NCI-H82 treated with DMSO at 0.1 percent for 48 hours (cell line): ENCODE measurements at regions not wholly inside any gene's neighbourhood (a gene's known extent, or its start where the extent isn't known, plus 50 kb on each side); places are given as distances from the start of the nearest gene placed in this dataset.
"Not testable (repeated sequence)": the region's sequence is repeated elsewhere in the genome, so short reads cannot be mapped to it uniquely, and the experiment has no call there.

ENCODE experiments used
- DNase-seq: peaks from one replicate; lab custom pipeline; 2025; ENCODE audit not compliant: unreplicated experiment; lab: John Stamatoyannopoulos, UW

DNA sequence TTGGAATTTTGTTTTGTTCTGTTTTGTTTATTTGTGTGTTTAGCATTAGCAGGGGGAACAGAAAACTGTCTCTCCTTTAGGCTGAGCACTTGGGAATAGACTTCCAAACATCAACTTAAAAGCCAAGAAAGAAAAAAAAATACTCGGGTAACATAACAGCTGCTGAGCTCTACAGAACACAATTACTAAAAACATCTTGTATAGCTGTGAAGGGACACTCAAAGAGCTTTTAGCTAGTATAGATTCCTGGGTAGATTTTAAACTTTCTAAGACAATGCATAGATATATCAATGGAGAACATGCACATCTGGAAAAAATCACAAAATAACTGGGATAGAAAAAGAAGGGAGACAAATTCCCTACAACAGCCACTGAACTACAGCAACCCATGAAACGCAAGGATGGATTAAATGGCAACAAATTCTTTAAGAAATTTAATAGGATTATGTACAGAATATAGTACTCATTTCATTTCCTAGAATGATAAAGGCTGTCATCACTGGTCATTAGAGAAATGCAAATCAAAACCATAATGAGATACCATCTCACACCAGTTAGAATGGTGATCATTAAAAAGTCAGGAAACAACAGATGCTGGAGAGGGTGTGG lies 174.3 kb upstream of the KRR1 start:
- no peak for DNase-seq

DNA sequence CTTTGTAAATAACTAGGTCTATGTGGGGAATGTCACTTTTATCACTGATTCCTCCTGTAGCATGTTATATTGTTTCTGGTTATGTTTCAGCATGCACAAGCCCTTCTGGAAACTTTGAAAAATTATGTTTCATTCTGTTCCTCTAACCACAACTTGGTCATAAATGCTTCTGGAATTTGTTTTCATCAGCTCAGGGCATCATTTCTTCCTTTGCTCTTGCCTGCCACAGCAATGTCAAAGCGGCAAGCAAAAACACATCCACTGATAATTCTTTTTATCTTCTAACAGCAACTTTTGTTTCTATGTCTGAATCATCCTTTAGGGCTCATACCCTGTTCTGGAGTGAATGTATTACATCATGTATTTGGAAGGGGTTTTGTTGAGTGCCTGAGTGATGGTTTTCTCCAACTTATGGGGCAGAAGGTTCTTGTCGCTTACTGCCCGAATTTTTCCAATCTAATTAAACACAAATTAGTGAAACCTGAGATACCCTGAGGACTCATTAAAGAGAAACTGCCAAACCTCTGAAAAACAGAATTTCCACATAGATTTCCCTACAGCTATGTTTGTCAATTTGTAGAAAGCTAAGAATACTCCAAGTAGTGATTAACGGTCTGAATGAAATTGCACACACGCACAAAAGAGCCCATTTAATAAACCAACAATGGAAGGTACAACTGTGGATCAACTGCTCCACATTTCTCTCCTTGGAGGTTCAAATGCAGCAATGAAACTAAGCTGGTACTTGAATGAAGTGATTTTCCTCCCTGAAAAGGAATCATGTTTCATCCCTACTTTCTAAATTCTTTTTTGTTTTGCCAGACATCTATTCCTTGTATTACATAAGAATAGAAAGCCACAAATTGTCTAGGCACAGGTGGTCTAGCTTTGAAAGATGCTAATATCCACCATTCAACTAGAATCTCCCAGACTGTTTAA lies 173.5 kb upstream of the KRR1 start:
- DNase-seq = no peak

DNA sequence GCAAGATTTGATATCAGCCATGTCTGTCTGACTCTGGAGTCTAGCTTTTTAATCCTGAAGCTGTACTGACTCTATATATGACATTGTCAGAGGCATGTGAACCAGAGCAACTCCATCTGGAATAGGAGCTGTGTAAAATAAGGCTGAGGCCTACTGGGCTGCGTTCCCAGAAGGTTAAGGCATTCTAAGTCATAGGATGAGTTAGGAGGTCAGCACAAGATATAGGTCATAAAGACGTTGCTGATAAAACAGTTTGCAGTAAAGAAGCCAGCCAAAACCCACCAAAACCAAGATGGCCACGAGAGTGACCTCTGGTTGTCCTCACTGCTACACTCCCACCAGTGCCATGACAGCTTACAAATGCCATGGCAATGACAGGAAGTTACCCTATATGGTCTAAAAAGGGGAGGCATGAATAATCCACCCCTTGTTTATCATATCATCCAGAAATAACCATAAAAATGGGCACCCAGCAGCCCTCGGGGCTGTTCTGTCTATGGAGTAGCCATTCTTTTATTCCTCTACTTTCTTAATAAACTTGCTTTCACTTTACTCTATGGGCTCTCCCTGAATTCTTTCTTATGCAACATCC lies 172.7 kb upstream of the KRR1 start:
- DNase-seq = not testable (repeated sequence)

DNA sequence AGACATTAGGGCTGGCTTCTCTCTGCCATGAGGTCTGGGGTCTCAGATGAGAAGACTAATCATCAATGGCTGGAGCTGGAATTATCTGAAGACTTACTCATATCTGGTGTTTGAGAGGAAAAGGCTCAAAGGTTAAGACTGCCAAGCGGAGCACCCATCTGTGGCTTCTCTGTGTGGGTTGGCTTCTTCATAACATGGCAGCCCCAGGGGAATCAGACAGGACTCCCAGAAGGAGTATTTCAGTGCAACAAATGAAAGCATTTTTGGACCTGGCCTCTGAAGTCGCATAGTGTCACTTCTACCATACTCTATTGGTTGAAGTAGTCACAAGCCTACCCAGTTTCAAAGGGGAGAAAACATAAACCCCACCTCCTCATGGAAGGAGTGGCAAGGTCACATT lies 171.8 kb upstream of the KRR1 start:
- no peak for DNase-seq

DNA sequence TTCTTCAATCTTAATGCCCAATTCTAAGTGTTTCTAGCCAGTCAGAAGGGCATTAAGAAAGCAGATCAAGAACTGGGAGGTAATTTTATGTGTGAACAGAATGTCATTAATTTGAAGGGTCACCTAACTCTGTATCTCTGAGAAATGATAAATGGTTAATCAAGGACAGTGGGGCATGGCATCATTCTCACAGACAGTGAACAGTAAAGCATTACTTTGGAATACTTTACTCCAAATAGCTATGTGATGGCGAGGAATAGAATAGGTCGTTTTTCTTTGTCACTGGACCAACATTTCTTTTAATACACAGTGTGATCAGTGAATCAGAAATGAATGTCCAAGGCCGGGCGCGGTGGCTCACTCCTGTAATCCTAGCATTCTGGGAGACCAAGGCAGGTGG lies 166.1 kb upstream of the KRR1 start:
- DNase-seq = no peak

DNA sequence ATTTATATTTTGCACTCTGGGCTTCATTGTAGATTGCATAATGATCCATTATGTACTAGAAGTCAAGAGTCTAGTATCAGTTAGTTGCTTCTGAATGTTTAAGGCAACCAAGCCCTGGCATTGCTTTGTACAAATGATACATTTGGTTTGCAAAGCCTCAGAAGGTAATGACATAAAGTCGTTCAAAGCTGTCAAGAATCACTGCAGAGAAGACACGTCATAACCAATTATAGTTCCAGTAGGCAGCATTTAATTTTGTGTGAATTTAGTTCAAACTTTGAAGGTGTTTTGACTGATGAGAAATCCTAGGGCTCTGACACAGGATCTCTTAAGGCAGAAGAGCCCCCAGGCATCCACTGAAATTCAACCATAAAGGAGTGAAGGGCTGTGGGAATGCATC lies 163.0 kb upstream of the KRR1 start:
- DNase-seq = no peak

DNA sequence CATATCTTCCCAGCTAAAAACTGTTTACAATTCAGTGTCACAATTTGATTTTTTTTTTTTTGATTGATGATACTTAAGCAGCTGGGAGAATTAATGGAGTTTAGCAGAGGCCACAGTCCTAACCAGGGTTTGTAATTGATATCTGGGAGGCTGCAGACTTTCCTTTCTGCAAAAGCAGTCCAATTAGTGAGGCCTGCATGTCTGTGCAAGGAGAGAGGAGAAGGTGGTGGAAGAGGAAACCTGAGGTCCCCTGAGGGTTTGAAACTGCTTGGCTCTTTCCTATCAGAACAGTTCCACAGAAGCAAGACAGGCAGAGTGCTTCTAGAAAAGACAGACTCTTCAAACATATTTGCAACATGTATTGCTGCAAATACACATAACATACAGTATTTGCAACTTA lies 160.8 kb upstream of the KRR1 start:
- no peak for DNase-seq

DNA sequence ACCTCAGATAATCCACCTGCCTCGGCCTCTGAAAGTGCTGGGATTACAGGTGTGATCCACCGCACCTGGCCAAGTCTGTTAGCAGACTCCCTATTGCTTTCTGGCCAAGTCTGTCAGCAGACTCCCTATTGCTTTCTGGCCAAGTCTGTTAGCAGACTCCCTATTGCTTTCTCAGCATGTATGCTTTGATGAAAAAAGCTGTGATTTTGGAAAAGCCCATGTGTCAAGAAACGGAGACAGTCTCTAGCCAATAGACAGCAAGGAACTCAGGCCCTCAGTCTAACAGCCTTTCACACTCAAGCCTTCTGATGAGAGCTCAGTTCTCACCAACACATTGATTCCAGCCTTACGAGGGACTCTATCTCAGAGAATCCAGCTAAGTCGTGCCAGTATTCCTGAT lies 158.8 kb upstream of the KRR1 start:
- no peak for DNase-seq

DNA sequence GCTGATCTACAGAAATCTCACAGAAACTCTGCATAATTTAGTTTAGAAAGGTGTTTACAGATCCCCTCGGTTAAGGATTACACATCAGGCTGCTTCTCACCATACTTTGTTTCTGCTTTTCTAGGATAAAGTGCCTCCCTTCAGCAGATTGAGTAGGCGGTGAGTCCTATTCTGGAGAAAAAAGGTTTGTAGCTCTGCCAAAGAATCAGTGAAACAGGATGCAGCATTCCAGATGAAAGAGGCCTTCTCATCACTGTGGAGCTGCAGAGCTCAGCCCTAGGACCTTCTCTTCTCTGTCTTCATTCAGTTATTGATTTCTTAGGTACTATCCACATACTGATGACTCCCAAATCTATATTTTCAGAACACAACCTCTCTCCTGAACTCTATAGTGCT lies 155.5 kb upstream of the KRR1 start:
- no peak for DNase-seq

DNA sequence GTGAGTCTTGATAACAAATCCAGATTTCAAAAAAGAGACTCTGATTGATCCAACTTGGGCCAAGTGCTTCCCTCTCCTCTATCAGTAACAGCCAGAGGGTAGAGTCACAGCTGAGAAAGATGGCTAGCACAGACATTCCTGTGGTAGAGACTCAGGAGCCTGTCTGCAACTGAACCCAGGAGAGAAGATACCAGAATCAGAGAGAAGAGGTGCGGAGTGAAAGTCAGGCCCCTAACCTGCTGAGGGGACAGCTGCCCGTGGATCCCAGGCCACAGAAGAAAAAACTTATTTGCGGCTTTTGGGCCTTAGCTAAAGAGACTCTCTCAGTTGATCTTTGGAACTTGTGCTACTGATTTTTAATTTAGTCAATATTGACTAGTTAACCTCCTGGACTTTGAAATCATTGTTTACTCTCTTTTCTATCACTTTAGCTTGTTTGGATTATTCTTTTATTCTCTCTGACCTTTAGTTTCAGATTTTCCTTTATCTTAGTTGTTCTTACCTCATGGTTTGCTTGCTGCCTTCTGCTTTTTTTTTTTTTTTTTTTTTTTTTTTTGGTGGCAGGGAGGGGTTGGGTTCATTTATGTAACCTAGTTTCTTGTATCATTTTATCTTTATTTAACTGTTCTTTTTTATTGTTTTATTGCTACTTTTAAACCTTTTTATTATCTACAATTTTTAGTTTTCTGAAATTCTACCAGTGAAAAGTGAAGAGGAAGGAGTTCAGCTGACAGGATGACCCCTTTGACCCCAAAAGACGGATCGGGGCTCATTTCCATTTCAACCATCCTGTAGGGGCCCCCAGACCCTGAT lies 154.9 kb upstream of the KRR1 start:
- no peak for DNase-seq

DNA sequence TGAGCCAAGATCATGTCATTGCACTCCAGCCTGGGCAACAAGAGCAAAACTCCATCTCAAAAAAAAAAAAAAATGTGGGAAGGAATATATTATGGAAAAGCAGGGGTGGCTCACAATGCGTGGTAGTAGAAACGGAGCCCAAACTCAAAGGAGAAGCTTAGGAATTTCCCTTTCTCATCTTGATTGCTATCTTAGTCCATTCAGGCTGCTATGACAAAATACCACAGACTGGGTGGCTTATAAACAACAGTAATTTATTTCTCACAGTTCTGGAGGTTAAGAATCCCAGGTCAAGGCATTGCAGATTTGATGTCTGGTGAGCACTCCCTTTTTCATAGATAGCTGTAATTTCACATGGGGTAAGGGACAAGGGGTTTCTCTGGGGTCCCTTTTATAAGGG lies 153.8 kb upstream of the KRR1 start:
- no peak for DNase-seq

DNA sequence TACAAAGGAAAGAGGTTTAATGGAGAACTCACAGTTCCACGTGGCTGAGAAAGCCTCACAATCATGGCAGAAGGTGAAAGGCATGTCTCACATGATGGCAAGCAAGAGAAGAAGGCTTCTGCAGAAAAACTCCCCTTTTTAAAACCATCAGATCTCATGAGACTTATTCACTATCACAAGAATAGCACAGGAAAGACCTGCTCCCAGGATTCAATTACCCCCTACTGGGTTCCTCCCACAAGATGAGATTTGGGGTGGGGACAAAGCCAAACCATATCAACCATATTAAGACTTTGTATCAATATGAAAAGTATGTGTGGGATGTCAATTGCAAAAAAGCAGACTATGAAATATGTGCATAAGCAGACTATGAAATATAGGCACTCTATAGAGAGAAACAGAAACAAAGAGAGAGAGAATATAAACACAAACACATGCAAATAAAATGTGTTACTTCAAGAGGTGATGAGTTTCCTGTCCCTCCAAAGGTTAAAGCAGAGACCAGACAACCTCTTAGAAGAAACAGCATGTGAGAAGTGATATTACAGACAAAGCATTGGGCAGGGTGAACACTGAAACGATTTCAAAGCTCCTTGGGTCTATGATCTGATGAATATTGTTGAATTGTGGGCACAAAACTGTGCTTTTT lies 151.2 kb upstream of the KRR1 start:
- no peak for DNase-seq

DNA sequence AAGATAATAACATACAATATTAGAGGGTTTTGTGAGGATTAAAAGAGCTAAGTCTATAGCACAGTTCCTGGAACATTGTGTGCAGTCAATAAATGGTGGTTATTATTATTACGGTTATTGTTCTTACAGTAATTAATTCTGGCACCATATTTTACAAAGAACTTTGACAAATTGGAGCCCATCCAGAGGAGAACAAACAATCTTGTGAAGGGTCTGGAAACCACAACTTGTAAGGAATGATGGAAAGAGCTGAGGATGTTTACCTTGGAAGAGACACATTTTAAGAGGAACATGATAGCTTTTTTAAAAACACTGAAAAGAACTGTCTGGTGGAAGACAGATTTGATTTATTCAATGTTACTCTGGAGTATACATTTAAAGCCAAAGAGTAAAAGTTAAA lies 150.5 kb upstream of the KRR1 start:
- no peak for DNase-seq

DNA sequence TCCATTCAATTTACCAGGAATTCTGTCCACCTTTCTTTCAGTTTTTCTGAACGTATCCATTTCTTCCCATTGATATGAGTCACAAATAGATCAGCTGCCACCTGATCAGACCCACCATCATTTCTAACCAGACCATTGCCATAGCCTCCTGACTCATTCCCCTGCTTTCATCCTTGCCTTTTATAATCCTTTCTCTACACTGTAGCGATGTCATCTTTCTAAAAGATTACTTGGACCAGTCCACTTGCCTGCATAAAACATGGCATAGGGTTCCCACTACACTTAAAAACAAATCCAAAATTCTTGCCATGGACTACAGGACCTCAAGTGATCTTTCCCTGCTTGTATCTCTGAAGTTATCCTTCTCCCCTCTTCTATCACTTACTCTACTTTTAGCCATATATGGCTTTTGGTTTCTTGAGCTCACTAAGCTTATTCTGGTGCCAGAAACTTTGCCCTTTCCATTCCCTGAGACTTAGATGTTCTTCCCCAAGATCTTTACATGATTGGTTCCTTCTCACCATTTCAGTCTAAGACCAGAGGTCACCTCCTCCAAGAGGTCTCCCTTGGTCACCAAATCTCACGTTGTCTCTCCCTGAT lies 149.5 kb upstream of the KRR1 start:
- no peak for DNase-seq

DNA sequence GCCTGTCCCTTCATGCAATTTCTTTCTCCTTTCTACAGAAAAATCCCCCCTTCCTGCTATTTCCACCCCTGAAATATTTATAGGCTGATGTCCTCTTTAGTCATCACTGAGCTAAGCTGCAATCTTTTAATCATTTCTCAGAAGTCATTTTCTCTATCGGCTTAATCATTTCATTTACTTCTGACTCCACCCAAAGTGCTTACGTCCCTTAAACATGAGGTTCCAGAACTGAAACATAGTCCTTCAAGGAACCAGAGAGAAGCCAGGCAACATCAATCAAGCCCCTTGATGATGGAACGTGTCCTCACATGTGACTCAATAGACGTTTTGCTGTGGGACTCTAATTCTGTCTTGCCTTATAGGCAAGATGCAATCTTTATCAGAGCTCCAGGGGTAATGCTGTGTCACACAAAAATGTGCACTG lies 148.7 kb upstream of the KRR1 start:
- DNase-seq = no peak

DNA sequence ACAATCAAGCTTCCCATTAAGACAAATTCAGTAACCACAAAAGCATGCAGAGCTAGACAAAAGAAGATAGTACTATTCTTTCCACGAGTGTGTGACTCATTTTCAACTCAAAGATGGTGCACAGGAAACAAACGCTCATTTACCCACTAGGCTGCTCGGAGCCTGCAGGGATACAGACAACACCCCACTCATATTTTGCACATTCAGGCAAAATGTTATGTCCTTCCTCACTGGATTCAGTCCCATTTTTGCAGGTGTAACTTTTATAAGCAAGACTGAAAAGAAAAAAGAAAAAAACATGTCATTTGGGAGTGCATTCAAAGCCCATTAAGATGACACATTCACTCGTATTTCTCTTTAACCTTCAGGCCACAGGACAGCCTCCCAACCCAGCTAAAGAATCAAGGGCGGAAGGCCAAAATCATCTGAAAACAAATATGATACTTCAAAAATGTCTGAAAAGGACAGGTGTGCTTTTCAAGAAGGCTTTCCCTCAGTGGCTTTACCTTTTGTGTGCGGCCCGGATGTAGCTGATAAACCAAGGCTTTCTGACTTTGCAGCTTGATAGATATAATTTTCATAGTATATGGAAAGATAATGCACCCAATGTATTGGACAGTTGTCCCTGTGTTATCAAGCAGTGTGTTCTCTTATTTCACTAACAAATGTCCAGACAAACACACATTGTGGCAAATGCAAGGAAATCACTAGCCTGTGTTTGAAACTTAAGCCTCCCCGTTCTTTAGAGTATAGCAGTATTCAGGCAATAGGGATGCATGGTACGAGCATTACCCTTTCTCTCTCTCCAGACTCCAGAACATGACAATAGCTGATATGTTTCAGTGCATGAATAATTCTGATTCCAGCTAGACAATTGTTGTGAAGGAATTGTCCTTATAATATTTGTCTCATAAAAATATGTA lies 147.8 kb upstream of the KRR1 start:
- DNase-seq = no peak

DNA sequence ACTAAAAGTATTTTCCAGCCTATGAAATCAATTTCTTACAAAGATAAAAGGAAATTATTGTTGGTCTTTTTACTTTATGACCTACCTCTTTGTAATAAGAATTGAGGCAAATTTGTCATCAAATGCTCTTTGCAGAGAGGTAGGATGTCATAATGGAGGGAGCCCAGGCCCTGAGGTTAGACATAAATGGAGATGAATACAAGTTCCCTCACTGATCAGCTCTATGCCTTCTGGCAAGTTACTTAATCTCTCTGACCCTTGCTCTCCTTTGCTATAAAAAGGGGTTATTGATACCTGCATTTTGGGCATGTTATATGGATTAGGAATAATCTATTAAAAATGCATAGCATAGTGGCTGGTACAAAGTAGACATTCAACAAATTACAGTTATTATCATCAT lies 146.9 kb upstream of the KRR1 start:
- DNase-seq = no peak

DNA sequence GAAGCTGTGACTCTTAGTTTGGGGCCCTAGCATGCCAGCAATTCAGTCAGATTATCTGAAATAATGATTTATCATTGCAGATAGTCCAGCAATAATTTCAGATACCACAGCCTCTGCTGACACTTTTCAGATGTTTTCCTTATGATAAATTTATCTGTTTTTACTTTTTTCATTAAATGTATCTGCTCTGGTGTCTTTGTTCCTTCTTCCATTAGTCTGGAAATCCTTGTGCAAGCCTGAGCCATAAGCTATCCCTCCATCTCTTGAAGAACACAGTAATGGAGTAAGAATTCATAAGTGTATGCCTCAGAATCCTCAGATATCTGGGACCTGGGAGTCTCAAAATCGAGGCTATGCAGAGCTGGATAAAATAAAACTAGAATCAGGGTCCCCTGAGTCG lies 146.4 kb upstream of the KRR1 start:
- no peak for DNase-seq

DNA sequence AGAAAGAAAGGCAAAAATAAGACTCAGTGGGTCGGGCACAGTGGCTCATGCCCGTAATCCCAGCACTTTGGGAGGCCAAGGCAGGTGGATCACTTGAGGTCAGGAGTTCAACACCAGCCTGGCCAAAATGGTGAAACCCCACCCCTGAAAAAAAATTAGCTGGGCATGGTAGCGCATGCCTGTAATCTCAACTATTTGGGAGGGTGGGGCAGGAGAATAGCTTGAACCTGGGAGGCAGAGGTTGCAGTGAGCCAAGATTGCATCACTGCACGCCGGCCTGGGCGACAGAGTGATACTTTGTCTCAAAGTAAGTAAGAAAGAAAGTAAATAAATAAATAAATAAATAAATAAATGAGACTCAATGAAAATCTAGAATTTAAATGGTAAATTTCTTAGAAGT lies 145.9 kb upstream of the KRR1 start:
- DNase-seq = not testable (repeated sequence)
